Transverse colon (tissue), 4 donors: ENCODE measurements at regions not wholly inside any gene's neighbourhood (a gene's known extent, or its start where the extent isn't known, plus 50 kb on each side); places are given as distances from the start of the nearest gene placed in this dataset.

Experiments used
- DNase-seq: peaks from one replicate; pipeline ENCODE4 v3.0.0-alpha.2; 2019
- H3K27ac ChIP-seq, 4 donors: fragments of 200-600 bp; sonication (generic); 2 replicates each; pipeline ENCODE4 v1.5.1; 2016 to 2018; ENCODE audit warnings: inconsistent platforms in 4 of 4
- H3K27me3 ChIP-seq: fragments of 200-600 bp; sonication (generic); 2 replicates; pipeline ENCODE4 v1.5.1; 2017; ENCODE audit warnings: inconsistent platforms
- H3K36me3 ChIP-seq, 4 donors: fragments of 200-600 bp; sonication (generic); 2 replicates each; pipeline ENCODE4 v1.5.1; 2017 to 2019; ENCODE audit warnings: inconsistent platforms in 4 of 4
- H3K4me1 ChIP-seq, 4 donors: fragments of 200-600 bp; sonication (generic); 2 replicates each; pipeline ENCODE4 v1.5.1; 2017 to 2020; ENCODE audit warnings: inconsistent platforms in 4 of 4
- H3K4me3 ChIP-seq, 4 donors: fragments of 200-600 bp; sonication (generic); 1 replicate in 1 of 4; 2 replicates in 3 of 4; pipeline versions ENCODE4 v1.5.1 to v1.6.1; 2017 to 2019; ENCODE audit warnings: inconsistent platforms in 4 of 4
- H3K9me3 ChIP-seq, 2 donors: fragments of 200-600 bp; sonication (generic); 2 replicates each; pipeline ENCODE4 v1.5.1; 2017 to 2019; ENCODE audit warnings: inconsistent platforms in 2 of 2
- CTCF ChIP-seq, 5 experiments: fragments of 200-600 bp in 3 of 5; fragments of 450-650 bp in 2 of 5; sonication (generic) in 3 of 5; IDR thresholded peaks; 1 replicate in 2 of 5; 2 replicates in 3 of 5; pipeline ENCODE4 v1.5.1; 2016 to 2017; ENCODE audit warnings: antibody characterized with exemption in 5 of 5, inconsistent platforms in 3 of 5, mild to moderate bottlenecking in 2 of 5, moderate library complexity in 1 of 5
- EP300 ChIP-seq: sonication (generic); formaldehyde crosslinking; IDR thresholded peaks from one replicate; pipeline ENCODE4 v1.6.1; 2017; ENCODE audit warnings: antibody characterized with exemption, low read depth
- POLR2A ChIP-seq: fragments of 450-650 bp; IDR thresholded peaks from one replicate; pipeline ENCODE4 v1.6.1; 2016; ENCODE audit warnings: antibody characterized with exemption, mild to moderate bottlenecking, moderate library complexity
- POLR2AphosphoS5 ChIP-seq, 3 donors: sonication (generic); formaldehyde crosslinking; IDR thresholded peaks; one replicate each; pipeline ENCODE4 v1.6.1; 2016; ENCODE audit warnings: antibody characterized with exemption in 3 of 3
- WGBS, 2 donors: methylation state at CpG; one replicate each; pipeline ENCODE4 v1.1.5; 2018; ENCODE audit warnings: low coverage in 1 of 2; 5-methylcytosine and 5-hydroxymethylcytosine counted together
- in situ Hi-C, 4 donors: fragments of 200-750 bp; cut with MboI; loops; one replicate each; pipeline versions ENCODE4 v1.15.0 to v1.15.1; 2017; ENCODE audit warnings: low sequenced_read_pairs in 3 of 4, low pct_ligation_motif_present in 1 of 4, low pct_unique_long_range_greater_than_20kb in 1 of 4
- intact Hi-C: fragments of 100-400 bp; cut with DNase I; formaldehyde crosslinking; loops from one replicate; pipeline ENCODE4 v1.15.1; 2023; ENCODE audit warnings: low total_unique reads

- intact Hi-C loops, result no loop called here
- H3K9me3 ChIP-seq, result no peaks in the 10 kb centered on the region
- H3K27me3 ChIP-seq, result no peaks in the 10 kb centered on the region
- TF ChIP-seq POLR2AphosphoS5 (IDR thresholded peaks at IDR 0.05) (no peak), EP300 (no peak), POLR2A (no peak), CTCF (IDR thresholded peaks at IDR 0.05) (no peak)
- no peak overlapping the region for H3K4me3 ChIP-seq
- WGBS, 2 donors, result 83 to 84% methylated on average over 4 of the region's 4 CpGs
- no peak for DNase-seq
- no peaks in the 10 kb centered on the region for H3K4me1 ChIP-seq
- in situ Hi-C loops, result no loop called here
- H3K27ac ChIP-seq, result no peak overlapping the region
- no peaks in the 10 kb centered on the region for H3K36me3 ChIP-seq
These were observed 463.1 kb upstream of the DDX18 start for GRCh38 chr2:117351396-117351795.

GRCh38 chr2:117359266-117359914 is 455.1 kb upstream of the DDX18 start:
- in situ Hi-C loops, result no loop called here
- H3K9me3 ChIP-seq, result no peaks in the 10 kb centered on the region

GRCh38 chr2:117360586-117360985 is 453.9 kb upstream of the DDX18 start:
- no peaks in the 10 kb centered on the region for H3K27me3 ChIP-seq
- no peaks in the 10 kb centered on the region for H3K4me1 ChIP-seq
- no peaks in the 10 kb centered on the region for H3K36me3 ChIP-seq
- no peak overlapping the region for H3K4me3 ChIP-seq
- no peak for DNase-seq
- WGBS, 2 donors, result 89 to 100% methylated on average over 1 to 2 of the region's 2 CpGs
- TF ChIP-seq CTCF (IDR thresholded peaks at IDR 0.05), result no peak
- TF ChIP-seq EP300, result no peak
- no peak for TF ChIP-seq POLR2AphosphoS5 (IDR thresholded peaks at IDR 0.05)
- TF ChIP-seq POLR2A, result no peak
- in situ Hi-C loops, result no loop called here
- intact Hi-C loops, result no loop called here
- H3K9me3 ChIP-seq, result no peaks in the 10 kb centered on the region
- H3K27ac ChIP-seq, result no peak overlapping the region

More at GRCh38 chr2:117359266-117359914, 455.1 kb upstream of the DDX18 start:
- H3K27ac ChIP-seq, result no peak overlapping the region
- no peaks in the 10 kb centered on the region for H3K36me3 ChIP-seq
- H3K4me1 ChIP-seq, result no peaks in the 10 kb centered on the region
- DNase-seq, result no peak
- H3K4me3 ChIP-seq, result no peak overlapping the region
- intact Hi-C loops, result no loop called here
- no peak for TF ChIP-seq EP300
- TF ChIP-seq CTCF (IDR thresholded peaks at IDR 0.05), result no peak
- no peak for TF ChIP-seq POLR2AphosphoS5 (IDR thresholded peaks at IDR 0.05)
- no peaks in the 10 kb centered on the region for H3K27me3 ChIP-seq
- WGBS, 2 donors, result 66% methylated on average over 5 of the region's 5 CpGs; no CpG with 5 or more reads in 1 of the 2 donors

- TF ChIP-seq POLR2A (no peak), CTCF (IDR thresholded peaks at IDR 0.05) (no peak), POLR2AphosphoS5 (IDR thresholded peaks at IDR 0.05) (no peak), EP300 (no peak)
- no peaks in the 10 kb centered on the region for H3K9me3 ChIP-seq
- H3K27me3 ChIP-seq, result no peaks in the 10 kb centered on the region
- in situ Hi-C loops (no loop called here), intact Hi-C loops (no loop called here)
- H3K4me1 ChIP-seq, result peaks cover 0 to 14% (median 4%) of the 10 kb centered on the region in 4 donors
- H3K36me3 ChIP-seq, result no peaks in the 10 kb centered on the region
- 43 to 46% methylated on average over 3 to 4 of the region's 4 CpGs for WGBS, 2 donors
- no peak overlapping the region for H3K27ac ChIP-seq
- no peak for DNase-seq
- no peak overlapping the region for H3K4me3 ChIP-seq
These were observed 435.8 kb upstream of the DDX18 start for GRCh38 chr2:117378653-117379052.
